HCT116 (cell line): ENCODE measurements at regions not wholly inside any gene's neighbourhood (a gene's known extent, or its start where the extent isn't known, plus 50 kb on each side); places are given as distances from the start of the nearest gene placed in this dataset.

Experiments
- ATAC-seq: fragments of 200-7000 bp; cut with Tn5 transposase; 2 replicates; pipeline ENCODE4 v1.9.1; 2020; ENCODE audit warnings: mild to moderate bottlenecking, moderate library complexity
- BruUV-seq: library from RNA; stranded (reverse); fragments of 400-500 nt; replicated peaks from 2 replicates; lab custom pipeline; 2021; lab: Mats Ljungman, UMichigan
- CTCF ChIA-PET: fragments of 300-600 bp; sonication (Branson Sonifier 250); formaldehyde crosslinking; loops from one replicate; lab custom pipeline; 2021; ENCODE audit warnings: antibody characterized with exemption; lab: Charles Lee
- POLR2A ChIA-PET: fragments of 300-600, 350-600 bp; sonication (Branson Sonifier 250); formaldehyde crosslinking; loops from one replicate; lab custom pipeline; 2021; ENCODE audit warnings: antibody characterized with exemption; lab: Charles Lee
- RAD21 ChIA-PET, 2 experiments: fragments of 300-600 bp; sonication (Branson Sonifier 250); formaldehyde crosslinking; loops; one replicate each; lab custom pipeline; 2023; ENCODE audit warnings: low total read pairs in 2 of 2; ENCODE audit not compliant: uncharacterized antibody in 2 of 2, unreplicated experiment in 2 of 2, low non-redundant PET in 1 of 2; lab: Charles Lee
- DNase-seq: peaks from one replicate; pipeline ENCODE4 v3.0.0-alpha.2; 2010; ENCODE audit warnings: low read depth, low spot score
- H2AFZ ChIP-seq: fragments of 200-600 bp; shearing (Covaris generic), sonication (generic); 2 replicates; pipeline ENCODE4 v1.6.1; 2017; ENCODE audit warnings: low read depth, mixed run types, mixed read lengths, antibody characterized with exemption, low read length; ENCODE audit not compliant: poor library complexity, severe bottlenecking
- H3K27ac ChIP-seq: 2 replicates; pipeline ENCODE4 v1.5.1; 2012; ENCODE audit warnings: low read depth, low read length
- H3K27me3 ChIP-seq: fragments of 200-600 bp; sonication (generic); 2 replicates; pipeline ENCODE4 v1.6.1; 2016; ENCODE audit warnings: mixed run types, low read length, mixed read lengths; ENCODE audit not compliant: insufficient read depth
- H3K36me3 ChIP-seq, 2 experiments: fragments of 200-500 bp in 1 of 2; fragments of 200-600 bp in 1 of 2; sonication (Bioruptor generic) in 1 of 2; sonication (generic) in 1 of 2; 2 replicates each; pipeline versions ENCODE4 v1.5.1 to v1.6.1; 2014 to 2016; ENCODE audit warnings: low read length in 2 of 2, inconsistent platforms in 1 of 2, mixed read lengths in 1 of 2, mixed run types in 1 of 2; ENCODE audit not compliant: insufficient read depth in 2 of 2, control insufficient read depth in 1 of 2
- H3K4me1 ChIP-seq, 2 experiments: fragments of 200-600 bp in 1 of 2; sonication (generic) in 1 of 2; 2 replicates each; pipeline versions ENCODE4 v1.5.1 to v1.6.1; 2012 to 2017; ENCODE audit warnings: low read length in 2 of 2, inconsistent platforms in 1 of 2, mild to moderate bottlenecking in 1 of 2, mixed read lengths in 1 of 2, mixed run types in 1 of 2, moderate library complexity in 1 of 2; ENCODE audit not compliant: insufficient read depth in 2 of 2, control insufficient read depth in 1 of 2
- H3K4me2 ChIP-seq: fragments of 200-600 bp; sonication (generic); 2 replicates; pipeline ENCODE4 v1.6.1; 2017; ENCODE audit warnings: mixed run types, low read length, mixed read lengths
- H3K4me3 ChIP-seq, 2 experiments: fragments of 200-600 bp in 1 of 2; sonication (generic) in 1 of 2; replicated peaks in 1 of 2; 2 replicates each; pipeline ENCODE4 v1.5.1; 2011 to 2016; ENCODE audit warnings: low read length in 2 of 2, control low read depth in 1 of 2, low read depth in 1 of 2, mild to moderate bottlenecking in 1 of 2, mixed read lengths in 1 of 2, mixed run types in 1 of 2
- H3K79me2 ChIP-seq: fragments of 200-600 bp; sonication (generic); 2 replicates; pipeline ENCODE4 v1.6.1; 2017; ENCODE audit warnings: mild to moderate bottlenecking, mixed run types, low read length, moderate library complexity, mixed read lengths; ENCODE audit not compliant: insufficient read depth
- H3K9ac ChIP-seq: fragments of 200-600 bp; sonication (generic); 2 replicates; pipeline ENCODE4 v1.6.1; 2016; ENCODE audit warnings: low read length, mixed read lengths
- H3K9me2 ChIP-seq: fragments of 200-600 bp; sonication (generic), shearing (Covaris generic); 2 replicates; pipeline ENCODE4 v1.6.1; 2017; ENCODE audit warnings: mixed run types, mild to moderate bottlenecking, moderate library complexity; ENCODE audit not compliant: insufficient read depth
- H3K9me3 ChIP-seq, 2 experiments: fragments of 200-500 bp in 1 of 2; fragments of 200-600 bp in 1 of 2; sonication (Bioruptor generic) in 1 of 2; sonication (generic) in 1 of 2; 2 replicates each; pipeline ENCODE4 v1.6.1; 2014 to 2017; ENCODE audit warnings: low read length in 2 of 2, mixed read lengths in 2 of 2, inconsistent platforms in 1 of 2, low read depth in 1 of 2, mild to moderate bottlenecking in 1 of 2, mixed run types in 1 of 2, moderate library complexity in 1 of 2; ENCODE audit not compliant: control insufficient read depth in 1 of 2, insufficient read depth in 1 of 2
- H4K20me1 ChIP-seq: fragments of 200-600 bp; sonication (generic), shearing (Covaris generic); 2 replicates; pipeline ENCODE4 v1.6.1; 2017; ENCODE audit warnings: mixed run types, mild to moderate bottlenecking, moderate library complexity; ENCODE audit not compliant: insufficient read depth
- CEBPB ChIP-seq: IDR thresholded peaks from 2 replicates; pipeline ENCODE4 v1.6.1; 2012; ENCODE audit warnings: low read depth
- EZH2 ChIP-seq: fragments of 200-600 bp; sonication (generic); IDR thresholded peaks from 2 replicates; pipeline ENCODE4 v1.6.1; 2017; ENCODE audit warnings: antibody characterized with exemption, mixed run types
- FOSL1 ChIP-seq: IDR thresholded peaks from 2 replicates; pipeline ENCODE4 v1.6.1; 2012; ENCODE audit warnings: low read depth
- POLR2AphosphoS5 ChIP-seq: IDR thresholded peaks from 2 replicates; pipeline ENCODE4 v1.6.1; 2011; ENCODE audit warnings: mild to moderate bottlenecking, low read depth, low read length, moderate library complexity
- RAD21 ChIP-seq: IDR thresholded peaks from 2 replicates; pipeline ENCODE4 v1.6.1; 2012; ENCODE audit warnings: low read depth, mild to moderate bottlenecking
- SRF ChIP-seq: IDR thresholded peaks from 2 replicates; pipeline ENCODE4 v1.6.1; 2012; ENCODE audit warnings: low read depth
- YY1 ChIP-seq: IDR thresholded peaks from 2 replicates; pipeline ENCODE4 v1.6.1; 2011; ENCODE audit warnings: low read length, low read depth, moderate library complexity, mild to moderate bottlenecking; ENCODE audit not compliant: insufficient replicate concordance; ENCODE audit errors: extremely low read depth
- intact Hi-C: fragments of 100-400 bp; cut with micrococcal nuclease; formaldehyde crosslinking; loops from 2 replicates; pipeline ENCODE4 v1.10.0; 2022
- TF ChIP-seq, protein P1 (sequence below), 3 experiments: fragments of 200-600 bp in 1 of 3; sonication (generic) in 1 of 3; IDR thresholded peaks in 2 of 3; conservative IDR thresholded peaks in 1 of 3; 2 replicates each; pipeline ENCODE4 v1.5.1; 2012 to 2017; ENCODE audit warnings: low read depth in 2 of 3, low read length in 2 of 3, antibody characterized with exemption in 1 of 3, borderline replicate concordance in 1 of 3, control low read depth in 1 of 3, mild to moderate bottlenecking in 1 of 3, mixed read lengths in 1 of 3, mixed run types in 1 of 3, moderate library complexity in 1 of 3; ENCODE audit not compliant: insufficient read depth in 1 of 3
- TF ChIP-seq, protein P2 (sequence below): IDR thresholded peaks from 2 replicates; pipeline ENCODE4 v1.6.1; 2012; ENCODE audit warnings: low read depth

DNA sequence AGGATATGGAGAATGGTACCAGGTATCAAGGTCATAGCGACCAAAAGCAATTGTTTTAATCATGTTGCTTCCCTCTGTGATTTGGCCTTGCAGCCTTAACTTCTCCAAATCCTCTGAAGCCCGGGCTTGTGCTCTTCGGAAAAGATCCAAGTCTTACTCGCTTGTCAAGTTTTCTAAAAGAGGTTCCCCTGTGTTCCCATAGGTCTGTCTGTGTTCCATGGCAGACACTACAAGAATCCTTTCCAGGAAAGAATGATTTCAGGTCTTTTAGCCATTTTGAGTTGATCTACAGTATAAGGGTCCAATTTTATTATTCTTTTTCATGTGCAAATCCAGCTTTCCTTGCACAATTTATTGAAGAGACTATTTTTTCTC lies 710.6 kb upstream of the DIAPH2 start:
- no peak overlapping the region for H3K4me2 ChIP-seq

More for the DNA sequence above, 710.6 kb upstream of the DIAPH2 start:
- BruUV-seq, result no TSS peak
- Histone ChIP-seq H3K9me3 (no peaks in the 10 kb centered on the region), H3K27ac (no peak overlapping the region), H3K27me3 (no peaks in the 10 kb centered on the region), H3K9me2 (no peaks in the 10 kb centered on the region)
- ChIA-PET RAD21 (no interaction called here), CTCF (no interaction called here)
- TF ChIP-seq CEBPB, result no peak
- no peak for TF ChIP-seq RAD21
- TF ChIP-seq FOSL1, result no peak
- TF ChIP-seq POLR2AphosphoS5, result no peak
- no peak for TF ChIP-seq SRF
- TF ChIP-seq, protein P1, sequence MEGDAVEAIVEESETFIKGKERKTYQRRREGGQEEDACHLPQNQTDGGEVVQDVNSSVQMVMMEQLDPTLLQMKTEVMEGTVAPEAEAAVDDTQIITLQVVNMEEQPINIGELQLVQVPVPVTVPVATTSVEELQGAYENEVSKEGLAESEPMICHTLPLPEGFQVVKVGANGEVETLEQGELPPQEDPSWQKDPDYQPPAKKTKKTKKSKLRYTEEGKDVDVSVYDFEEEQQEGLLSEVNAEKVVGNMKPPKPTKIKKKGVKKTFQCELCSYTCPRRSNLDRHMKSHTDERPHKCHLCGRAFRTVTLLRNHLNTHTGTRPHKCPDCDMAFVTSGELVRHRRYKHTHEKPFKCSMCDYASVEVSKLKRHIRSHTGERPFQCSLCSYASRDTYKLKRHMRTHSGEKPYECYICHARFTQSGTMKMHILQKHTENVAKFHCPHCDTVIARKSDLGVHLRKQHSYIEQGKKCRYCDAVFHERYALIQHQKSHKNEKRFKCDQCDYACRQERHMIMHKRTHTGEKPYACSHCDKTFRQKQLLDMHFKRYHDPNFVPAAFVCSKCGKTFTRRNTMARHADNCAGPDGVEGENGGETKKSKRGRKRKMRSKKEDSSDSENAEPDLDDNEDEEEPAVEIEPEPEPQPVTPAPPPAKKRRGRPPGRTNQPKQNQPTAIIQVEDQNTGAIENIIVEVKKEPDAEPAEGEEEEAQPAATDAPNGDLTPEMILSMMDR (IDR thresholded peaks at IDR 0.05 in 2 of 3, conservative IDR thresholded peaks at IDR 0.05 in 1 of 3; ENCODE audit: borderline replicate concordance in 1 of 3, insufficient read depth in 1 of 3, low read depth in 2 of 3, low read length in 2 of 3), result no peak
- TF ChIP-seq, protein P2, sequence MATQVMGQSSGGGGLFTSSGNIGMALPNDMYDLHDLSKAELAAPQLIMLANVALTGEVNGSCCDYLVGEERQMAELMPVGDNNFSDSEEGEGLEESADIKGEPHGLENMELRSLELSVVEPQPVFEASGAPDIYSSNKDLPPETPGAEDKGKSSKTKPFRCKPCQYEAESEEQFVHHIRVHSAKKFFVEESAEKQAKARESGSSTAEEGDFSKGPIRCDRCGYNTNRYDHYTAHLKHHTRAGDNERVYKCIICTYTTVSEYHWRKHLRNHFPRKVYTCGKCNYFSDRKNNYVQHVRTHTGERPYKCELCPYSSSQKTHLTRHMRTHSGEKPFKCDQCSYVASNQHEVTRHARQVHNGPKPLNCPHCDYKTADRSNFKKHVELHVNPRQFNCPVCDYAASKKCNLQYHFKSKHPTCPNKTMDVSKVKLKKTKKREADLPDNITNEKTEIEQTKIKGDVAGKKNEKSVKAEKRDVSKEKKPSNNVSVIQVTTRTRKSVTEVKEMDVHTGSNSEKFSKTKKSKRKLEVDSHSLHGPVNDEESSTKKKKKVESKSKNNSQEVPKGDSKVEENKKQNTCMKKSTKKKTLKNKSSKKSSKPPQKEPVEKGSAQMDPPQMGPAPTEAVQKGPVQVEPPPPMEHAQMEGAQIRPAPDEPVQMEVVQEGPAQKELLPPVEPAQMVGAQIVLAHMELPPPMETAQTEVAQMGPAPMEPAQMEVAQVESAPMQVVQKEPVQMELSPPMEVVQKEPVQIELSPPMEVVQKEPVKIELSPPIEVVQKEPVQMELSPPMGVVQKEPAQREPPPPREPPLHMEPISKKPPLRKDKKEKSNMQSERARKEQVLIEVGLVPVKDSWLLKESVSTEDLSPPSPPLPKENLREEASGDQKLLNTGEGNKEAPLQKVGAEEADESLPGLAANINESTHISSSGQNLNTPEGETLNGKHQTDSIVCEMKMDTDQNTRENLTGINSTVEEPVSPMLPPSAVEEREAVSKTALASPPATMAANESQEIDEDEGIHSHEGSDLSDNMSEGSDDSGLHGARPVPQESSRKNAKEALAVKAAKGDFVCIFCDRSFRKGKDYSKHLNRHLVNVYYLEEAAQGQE, result no peak
- TF ChIP-seq EZH2, result no peak
- no peak for TF ChIP-seq YY1
- TF ChIP-seq, all 23 proteins: peak for 0
- POLR2A ChIA-PET, result no interaction called here
- Histone ChIP-seq H3K4me3 (no peak overlapping the region), H3K36me3 (no peaks in the 10 kb centered on the region), H2AFZ (no peak overlapping the region), H3K4me1 (no peaks in the 10 kb centered on the region), H3K79me2 (no peaks in the 10 kb centered on the region), H4K20me1 (no peaks in the 10 kb centered on the region), H3K9ac (no peak overlapping the region)
- no peak for DNase-seq
- no peak for ATAC-seq
- intact Hi-C loops, result no loop called here
